SJSA1 (cell line): ENCODE measurements at regions not wholly inside any gene's neighbourhood (a gene's known extent, or its start where the extent isn't known, plus 50 kb on each side); places are given as distances from the start of the nearest gene placed in this dataset.
A peak's percentile ranks its signal among the peaks of the same experiment; 100 is the strongest.

Experiments used
- DNase-seq, 2 experiments: peaks; one replicate each; pipeline ENCODE4 v3.0.0-alpha.2; 2015 to 2020; ENCODE audit warnings: low spot score in 2 of 2, low read depth in 1 of 2
- H3K27ac ChIP-seq: fragments of 250-450 bp; sonication (Bioruptor Pico); 2 replicates; pipeline ENCODE4 v1.5.1; 2020; ENCODE audit warnings: mild to moderate bottlenecking, moderate library complexity
- H3K27me3 ChIP-seq: fragments of 250-450 bp; sonication (Bioruptor Pico); replicated peaks from 2 replicates; pipeline ENCODE4 v1.5.1; 2020; ENCODE audit warnings: mild to moderate bottlenecking, moderate library complexity
- H3K36me3 ChIP-seq: fragments of 250-450 bp; sonication (Bioruptor Pico); 2 replicates; pipeline ENCODE4 v1.5.1; 2020; ENCODE audit warnings: mild to moderate bottlenecking
- H3K4me1 ChIP-seq: fragments of 250-450 bp; sonication (Bioruptor Pico); replicated peaks from 2 replicates; pipeline ENCODE4 v1.6.1; 2021; ENCODE audit warnings: mild to moderate bottlenecking
- H3K4me3 ChIP-seq: fragments of 250-450 bp; sonication (Bioruptor Pico); 2 replicates; pipeline ENCODE4 v1.5.1; 2020; ENCODE audit warnings: mild to moderate bottlenecking
- H3K9me3 ChIP-seq: fragments of 250-450 bp; sonication (Bioruptor Pico); replicated peaks from 2 replicates; pipeline ENCODE4 v1.5.1; 2020; ENCODE audit warnings: mild to moderate bottlenecking

DNA sequence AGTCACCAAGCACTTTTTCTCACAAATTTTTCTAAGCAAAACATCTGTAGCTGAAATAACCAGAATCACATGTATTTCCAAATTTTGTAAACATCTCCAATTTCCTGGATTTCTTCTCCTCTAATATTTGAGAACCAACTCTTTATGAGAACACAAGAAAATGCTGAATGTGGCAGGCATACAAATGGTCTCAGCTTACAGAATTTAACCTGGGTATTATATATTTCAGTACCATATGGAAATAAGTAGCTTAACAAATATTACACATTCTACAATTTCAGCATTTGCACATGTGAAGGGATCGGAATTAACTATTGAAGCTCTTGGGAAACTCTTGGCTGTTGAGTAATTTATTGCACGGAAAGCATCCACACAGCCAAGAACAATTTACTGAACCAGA lies 92.5 kb downstream of the TBXT start:
- DNase-seq, result no peak
- H3K36me3 ChIP-seq, result no peaks in the 10 kb centered on the region
- no peaks in the 10 kb centered on the region for H3K9me3 ChIP-seq
- no peaks in the 10 kb centered on the region; the same call in 1 of the 2 replicates for H3K27me3 ChIP-seq
- H3K4me3 ChIP-seq, result no peak overlapping the region
- H3K4me1 ChIP-seq, result no peaks in the 10 kb centered on the region
- H3K27ac ChIP-seq, result no peak overlapping the region

DNA sequence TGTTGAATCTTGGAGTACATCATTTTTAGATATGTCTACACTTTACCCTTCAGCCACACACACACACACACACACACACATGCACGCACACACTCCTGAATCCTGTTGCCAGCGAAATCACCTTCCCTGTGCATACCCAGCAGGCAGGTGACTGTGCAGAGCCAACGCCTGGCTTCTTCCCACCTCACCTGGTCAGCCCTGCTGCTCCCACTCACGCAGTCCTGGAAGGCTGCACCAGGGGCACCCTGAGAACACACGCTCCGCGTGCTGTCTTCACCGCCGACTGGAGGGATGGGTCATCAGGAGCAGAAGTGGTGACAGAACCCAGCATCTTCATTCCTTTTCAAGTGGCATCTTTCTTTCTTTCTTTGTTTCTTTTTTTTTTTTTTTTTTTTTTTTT lies 94.6 kb downstream of the TBXT start:
- H3K4me1 ChIP-seq, result no peaks in the 10 kb centered on the region
- H3K9me3 ChIP-seq, result no peaks in the 10 kb centered on the region; the same call in 1 of the 2 replicates
- no peak overlapping the region for H3K27ac ChIP-seq
- H3K4me3 ChIP-seq, result no peak overlapping the region
- no peaks in the 10 kb centered on the region; the same call in 1 of the 2 replicates for H3K27me3 ChIP-seq
- no peaks in the 10 kb centered on the region for H3K36me3 ChIP-seq
- no peak for DNase-seq

DNA sequence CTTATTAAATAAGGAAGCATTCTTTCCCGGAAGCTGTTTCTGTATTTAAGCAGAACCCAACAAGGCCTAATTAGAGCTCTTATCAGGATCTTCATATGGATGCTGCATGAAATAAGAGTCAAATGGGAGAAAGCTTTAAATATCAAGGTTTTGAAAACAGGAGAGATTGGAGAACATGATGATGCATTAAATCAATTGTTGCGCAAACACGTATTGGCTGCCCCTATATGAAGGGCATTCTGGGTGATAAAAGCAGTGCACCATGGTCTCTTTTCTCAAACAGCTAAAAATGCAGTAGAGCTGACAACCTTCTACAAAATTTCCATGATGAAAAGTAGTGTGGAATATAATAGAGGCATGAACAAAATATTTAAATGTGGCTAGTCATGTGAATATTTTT lies 98.9 kb downstream of the TBXT start:
- Histone ChIP-seq H3K36me3 (no peaks in the 10 kb centered on the region), H3K27me3 (no peaks in the 10 kb centered on the region), H3K9me3 (no peaks in the 10 kb centered on the region; the same call in 1 of the 2 replicates), H3K4me3 (no peak overlapping the region), H3K4me1 (no peaks in the 10 kb centered on the region), H3K27ac (no peak overlapping the region)
- no peak for DNase-seq

DNA sequence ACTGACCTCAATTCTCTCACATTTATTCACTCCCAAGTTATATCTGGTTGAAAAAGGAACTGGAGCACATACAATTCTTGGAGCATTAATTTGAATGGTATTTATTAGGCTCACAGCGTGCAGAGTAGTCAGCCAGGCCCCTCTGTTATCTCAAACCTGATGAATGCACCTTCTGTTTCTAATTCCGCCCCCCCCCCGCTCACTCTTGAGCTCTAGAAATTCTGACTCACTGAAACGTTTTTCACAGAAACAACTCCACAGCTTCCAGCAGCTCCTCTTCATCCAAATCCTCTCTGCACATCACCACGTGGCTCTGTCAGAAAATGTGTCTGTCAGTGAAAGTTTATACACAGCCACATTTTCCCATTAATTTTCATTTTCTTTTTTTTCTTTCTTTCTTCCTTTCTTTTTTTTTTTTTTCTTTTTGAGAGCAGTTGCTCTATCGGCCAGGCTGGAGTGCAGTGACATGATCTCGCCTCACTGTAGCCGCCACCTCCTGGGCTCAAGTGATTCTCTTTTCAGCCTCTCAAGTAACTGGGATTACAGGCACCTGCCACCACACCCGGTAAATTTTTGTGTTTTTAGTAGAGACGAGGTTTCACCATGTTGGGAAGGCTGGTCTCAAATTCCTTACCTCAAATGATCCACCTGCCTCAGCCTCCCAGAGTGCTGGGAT lies 109.4 kb downstream of the TBXT start:
- DNase-seq, result no peak
- no peak overlapping the region for H3K27ac ChIP-seq

DNA sequence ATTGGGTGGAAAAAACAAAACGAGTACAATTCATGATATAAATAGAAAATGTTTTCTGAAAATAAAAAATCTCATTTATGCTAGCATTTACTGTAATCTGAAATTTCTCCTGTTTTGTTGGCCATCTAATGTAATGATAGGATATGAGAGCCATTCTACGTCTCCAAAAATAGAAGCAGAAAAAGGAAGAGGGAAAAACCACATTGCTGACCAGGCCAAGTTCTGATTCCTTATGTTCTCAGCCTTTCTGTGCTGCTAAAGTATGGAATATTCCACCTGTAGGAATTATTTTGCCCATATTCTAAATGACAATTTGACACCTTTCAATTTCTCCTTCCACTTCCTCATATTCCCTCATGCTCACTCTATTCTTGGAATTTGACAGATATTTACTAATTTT lies 110.2 kb downstream of the TBXT start:
- Histone ChIP-seq H3K36me3 (no peaks in the 10 kb centered on the region), H3K4me3 (no peak overlapping the region), H3K4me1 (no peaks in the 10 kb centered on the region), H3K27me3 (no peaks in the 10 kb centered on the region), H3K27ac (no peak overlapping the region), H3K9me3 (peaks cover 4% of the 10 kb centered on the region; the same call in 1 of the 2 replicates)
- no peak for DNase-seq

More for the DNA sequence above, 109.4 kb downstream of the TBXT start:
- Histone ChIP-seq H3K9me3 (peaks cover 4% of the 10 kb centered on the region; the same call in 1 of the 2 replicates), H3K27me3 (no peaks in the 10 kb centered on the region), H3K36me3 (no peaks in the 10 kb centered on the region), H3K4me3 (no peak overlapping the region), H3K4me1 (no peaks in the 10 kb centered on the region)

DNA sequence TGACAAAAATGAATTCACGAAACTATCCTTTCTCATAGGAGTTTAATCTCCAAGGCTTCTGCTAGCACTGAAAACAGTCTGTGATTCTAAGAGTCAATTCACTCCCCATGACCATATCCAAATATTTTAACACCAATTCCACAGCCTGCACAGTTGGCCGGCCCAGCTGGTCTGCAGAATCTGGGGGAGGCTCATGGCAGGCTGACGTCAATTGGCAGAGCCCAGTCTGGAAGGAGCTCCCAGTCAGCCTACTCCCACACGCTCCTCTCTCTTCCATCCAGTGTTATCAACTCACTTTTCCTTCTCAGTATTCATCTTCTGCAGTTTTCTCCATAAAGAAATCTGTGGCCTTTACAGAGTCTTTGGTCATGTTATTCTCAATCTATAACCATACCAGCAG lies 111.0 kb downstream of the TBXT start:
- H3K27me3 ChIP-seq, result no peaks in the 10 kb centered on the region
- no peak for DNase-seq
- peaks cover 4% of the 10 kb centered on the region; the same call in 1 of the 2 replicates for H3K9me3 ChIP-seq
- H3K4me1 ChIP-seq, result no peaks in the 10 kb centered on the region
- no peaks in the 10 kb centered on the region for H3K36me3 ChIP-seq
- no peak overlapping the region for H3K27ac ChIP-seq
- H3K4me3 ChIP-seq, result no peak overlapping the region

DNA sequence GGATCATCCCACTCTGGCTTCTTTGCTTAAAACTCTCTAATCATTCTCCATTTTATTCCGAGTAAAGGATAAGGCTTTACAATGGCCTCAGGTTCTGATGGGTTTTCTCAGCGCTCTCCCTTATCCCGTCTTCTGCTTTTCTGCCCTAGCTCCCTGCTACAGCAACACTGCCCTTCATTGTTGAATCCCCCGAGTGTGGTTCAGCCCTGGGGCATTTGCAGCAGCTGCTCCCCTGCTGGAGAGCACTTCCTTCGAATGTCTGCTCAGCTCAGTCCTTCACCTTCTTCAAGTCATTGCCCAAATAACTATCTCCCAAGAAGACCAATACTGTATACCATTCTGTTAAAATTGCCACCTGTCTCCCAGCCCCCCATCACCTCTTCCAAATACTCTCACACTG lies 111.8 kb downstream of the TBXT start:
- Histone ChIP-seq H3K4me3 (no peak overlapping the region), H3K27me3 (no peaks in the 10 kb centered on the region), H3K36me3 (no peaks in the 10 kb centered on the region), H3K9me3 (peaks cover 4% of the 10 kb centered on the region; the same call in 1 of the 2 replicates), H3K4me1 (no peaks in the 10 kb centered on the region), H3K27ac (no peak overlapping the region)
- no peak for DNase-seq

DNA sequence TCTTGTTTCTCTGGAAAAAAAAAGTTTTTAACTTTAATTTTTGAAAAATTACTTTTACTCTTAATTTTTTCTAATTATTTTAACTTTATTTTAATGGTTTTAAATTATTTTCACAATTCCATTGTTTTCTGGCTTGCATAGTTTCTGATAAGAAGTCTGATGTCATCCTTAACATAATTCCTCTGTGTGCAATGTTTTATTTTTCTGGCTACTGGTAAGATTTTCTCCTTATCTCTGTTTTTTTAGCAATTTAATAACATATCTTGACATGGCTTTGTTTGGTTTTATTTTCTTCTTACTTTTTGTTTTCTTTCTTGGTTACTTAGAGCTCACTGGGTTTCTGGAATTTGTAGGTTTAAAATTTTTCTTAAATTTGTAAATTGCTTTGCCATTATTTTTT lies 114.8 kb downstream of the TBXT start:
- H3K4me1 ChIP-seq, result no peaks in the 10 kb centered on the region
- no peak overlapping the region for H3K4me3 ChIP-seq
- H3K27ac ChIP-seq, result no peak overlapping the region
- H3K27me3 ChIP-seq, result no peaks in the 10 kb centered on the region
- no peak for DNase-seq
- H3K9me3 ChIP-seq, result peaks cover 4% of the 10 kb centered on the region; the same call in 1 of the 2 replicates
- H3K36me3 ChIP-seq, result no peaks in the 10 kb centered on the region

DNA sequence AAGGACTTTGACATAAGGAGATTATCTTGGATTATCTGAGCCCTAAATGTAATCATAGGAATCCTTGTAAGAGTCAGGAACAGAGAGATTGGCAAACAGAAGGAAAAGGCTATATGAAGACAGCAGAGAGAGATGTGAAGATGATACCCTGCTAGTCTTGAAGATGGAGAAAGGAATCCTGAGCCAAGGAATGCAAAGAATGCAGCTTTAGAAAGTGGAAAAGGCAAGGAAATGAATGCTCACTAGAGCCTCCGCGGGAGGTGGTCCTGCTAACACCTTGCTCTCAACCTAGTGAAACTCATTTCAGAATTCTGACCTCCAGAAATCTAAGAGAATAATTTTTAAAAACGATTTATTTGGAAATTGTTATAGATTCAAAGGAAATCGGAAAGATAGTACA lies 117.1 kb downstream of the TBXT start:
- no peak for DNase-seq
- H3K4me3 ChIP-seq, result no peak overlapping the region
- no peaks in the 10 kb centered on the region for H3K36me3 ChIP-seq
- no peaks in the 10 kb centered on the region for H3K27me3 ChIP-seq
- peaks cover 15% of the 10 kb centered on the region for H3K4me1 ChIP-seq
- peaks cover 4% of the 10 kb centered on the region; the same call in 1 of the 2 replicates for H3K9me3 ChIP-seq
- H3K27ac ChIP-seq, result no peak overlapping the region

DNA sequence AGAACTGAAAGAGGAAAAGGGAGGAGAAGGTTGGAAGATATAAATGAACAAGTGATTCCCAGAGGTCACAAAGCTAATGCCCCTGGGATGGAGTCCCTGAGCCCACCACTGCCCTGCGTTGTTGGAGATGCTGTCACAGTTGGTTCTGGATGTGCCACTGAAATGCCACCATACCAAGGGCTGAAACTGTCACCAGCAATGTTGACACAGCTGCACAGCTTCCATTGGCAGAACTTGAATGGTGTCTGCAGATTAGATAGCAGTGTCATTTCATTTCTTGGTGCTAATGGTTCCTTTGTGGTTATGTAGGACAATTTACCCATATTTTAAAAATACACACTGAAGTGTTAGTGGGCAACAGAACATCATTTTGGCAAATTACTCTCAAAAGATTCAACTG lies 120.7 kb downstream of the TBXT start:
- Histone ChIP-seq H3K9me3 (no peaks in the 10 kb centered on the region; the same call in 1 of the 2 replicates), H3K36me3 (no peaks in the 10 kb centered on the region), H3K27me3 (no peaks in the 10 kb centered on the region), H3K4me1 (peaks cover 20% of the 10 kb centered on the region), H3K27ac (peak overlapping the region; percentile 79), H3K4me3 (no peak overlapping the region)
- DNase-seq, result no peak

DNA sequence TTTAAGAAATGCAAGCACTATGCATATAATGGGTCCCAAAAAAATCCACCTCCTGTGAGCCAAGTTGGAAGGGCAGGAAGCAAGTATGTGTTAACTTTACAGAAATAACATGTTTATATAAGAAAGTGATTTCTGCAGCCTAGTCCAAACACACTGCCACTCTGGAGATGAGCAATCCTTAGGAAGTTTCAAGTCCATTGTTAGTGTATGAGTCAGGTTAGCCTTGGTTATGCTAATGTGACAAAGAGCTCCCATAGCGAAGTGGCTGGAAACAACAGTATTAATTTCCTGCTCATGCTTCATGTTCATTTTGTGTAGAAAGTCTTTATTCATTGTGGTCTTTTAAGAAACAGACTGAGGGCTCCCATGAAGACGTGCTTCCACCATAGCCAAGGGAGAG lies 121.4 kb downstream of the TBXT start:
- H3K27me3 ChIP-seq, result no peaks in the 10 kb centered on the region
- peak overlapping the region; percentile 79 for H3K27ac ChIP-seq
- no peak overlapping the region for H3K4me3 ChIP-seq
- peaks cover 20% of the 10 kb centered on the region for H3K4me1 ChIP-seq
- H3K36me3 ChIP-seq, result no peaks in the 10 kb centered on the region
- peak; percentile 73 to 86 for DNase-seq
- no peaks in the 10 kb centered on the region; the same call in 1 of the 2 replicates for H3K9me3 ChIP-seq

DNA sequence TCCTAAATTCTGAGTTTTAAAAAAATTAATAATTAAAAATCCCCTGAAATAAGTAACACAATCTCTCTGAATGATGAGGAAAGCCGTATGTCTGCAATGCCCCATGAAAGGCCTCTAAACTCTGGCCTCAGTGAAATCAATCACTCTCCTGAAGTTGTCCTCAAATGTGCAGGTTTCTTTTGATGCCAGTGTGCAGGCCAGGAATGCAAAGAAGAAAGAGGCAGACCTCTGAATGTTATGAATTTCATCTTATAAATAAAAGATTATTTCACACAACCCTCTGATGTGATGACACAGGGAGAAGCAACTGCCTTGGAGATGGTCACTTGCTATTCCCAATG lies 121.8 kb downstream of the TBXT start:
- DNase-seq, result no peak
- Histone ChIP-seq H3K27ac (peak overlapping the region; percentile 79), H3K27me3 (no peaks in the 10 kb centered on the region), H3K4me1 (peaks cover 20% of the 10 kb centered on the region), H3K9me3 (no peaks in the 10 kb centered on the region; the same call in 1 of the 2 replicates), H3K4me3 (no peak overlapping the region), H3K36me3 (no peaks in the 10 kb centered on the region)

DNA sequence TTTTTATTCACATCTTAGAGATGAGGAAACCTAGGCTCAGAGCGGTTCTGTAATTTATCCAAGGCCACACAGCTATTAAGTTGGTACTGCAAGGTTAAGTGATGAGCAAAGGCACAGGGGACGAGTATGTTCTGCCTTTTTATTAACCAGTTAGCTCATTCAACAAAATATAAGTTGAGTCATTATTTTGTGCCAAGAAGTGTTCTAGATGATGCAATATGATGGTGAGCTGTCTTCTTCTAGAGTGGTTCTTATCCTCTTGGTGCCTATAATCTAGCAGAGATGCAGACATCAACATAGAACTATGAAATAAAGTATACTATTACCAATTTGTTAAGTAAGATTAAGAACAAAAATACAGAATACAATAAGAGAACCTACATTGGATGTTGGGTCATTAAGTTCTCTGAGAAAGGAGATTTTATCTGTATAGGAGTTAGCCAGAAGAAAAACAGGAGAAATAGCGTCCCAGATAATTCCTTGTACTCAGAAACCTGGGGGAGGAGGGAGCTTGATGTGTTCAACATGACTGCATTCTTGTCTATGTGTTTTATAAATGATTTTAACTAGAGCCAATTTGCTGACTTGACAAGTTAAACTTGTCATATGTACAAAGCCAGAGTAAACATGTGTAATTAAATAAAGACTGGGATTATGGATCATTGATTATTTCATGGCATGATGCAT lies 122.3 kb downstream of the TBXT start:
- H3K36me3 ChIP-seq, result no peaks in the 10 kb centered on the region
- H3K4me1 ChIP-seq, result peaks cover 20% of the 10 kb centered on the region
- H3K4me3 ChIP-seq, result no peak overlapping the region
- no peaks in the 10 kb centered on the region; the same call in 1 of the 2 replicates for H3K9me3 ChIP-seq
- no peaks in the 10 kb centered on the region for H3K27me3 ChIP-seq
- H3K27ac ChIP-seq, result no peak overlapping the region
- DNase-seq, result no peak

DNA sequence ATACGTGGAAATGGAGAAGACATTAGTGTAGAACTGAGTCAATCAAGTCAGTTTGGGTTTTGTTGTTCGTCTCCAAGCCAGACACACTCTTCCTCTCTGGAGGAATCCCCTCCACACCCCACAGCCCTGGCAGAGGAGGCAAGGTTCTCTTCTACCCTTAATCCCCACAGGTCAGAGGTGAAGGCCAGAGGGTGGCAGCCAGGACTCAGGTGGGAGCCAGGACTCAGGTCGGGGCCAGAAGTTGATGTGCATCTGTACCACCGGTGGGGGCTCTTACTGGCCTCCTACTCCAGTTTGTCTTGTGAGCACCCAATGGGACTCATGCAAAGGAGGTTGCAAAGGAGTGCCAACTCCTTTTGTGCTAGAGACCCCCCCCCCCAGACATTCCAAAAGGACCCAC lies 126.4 kb downstream of the TBXT start:
- no peak overlapping the region for H3K27ac ChIP-seq
- H3K27me3 ChIP-seq, result no peaks in the 10 kb centered on the region
- no peaks in the 10 kb centered on the region for H3K36me3 ChIP-seq
- H3K4me1 ChIP-seq, result peaks cover 13% of the 10 kb centered on the region
- H3K4me3 ChIP-seq, result no peak overlapping the region
- H3K9me3 ChIP-seq, result no peaks in the 10 kb centered on the region
- DNase-seq, result no peak
